Mammary epithelial cell (primary cell): ENCODE measurements at regions not wholly inside any gene's neighbourhood (a gene's known extent, or its start where the extent isn't known, plus 50 kb on each side); places are given as distances from the start of the nearest gene placed in this dataset.

Source experiments
- CTCF ChIP-seq, 2 donors: IDR thresholded peaks in 1 of 2; conservative IDR thresholded peaks in 1 of 2; 2 replicates each; pipeline ENCODE4 v1.5.1; 2011 to 2012; ENCODE audit warnings: inconsistent platforms in 2 of 2, low read length in 2 of 2, mild to moderate bottlenecking in 2 of 2, control low read depth in 1 of 2, low read depth in 1 of 2; ENCODE audit not compliant: insufficient read depth in 1 of 2; ENCODE audit errors: extremely low read depth in 1 of 2
- EZH2 ChIP-seq: IDR thresholded peaks from 2 replicates; pipeline ENCODE4 v1.6.1; 2012; ENCODE audit warnings: low read length, inconsistent platforms, borderline replicate concordance

DNA sequence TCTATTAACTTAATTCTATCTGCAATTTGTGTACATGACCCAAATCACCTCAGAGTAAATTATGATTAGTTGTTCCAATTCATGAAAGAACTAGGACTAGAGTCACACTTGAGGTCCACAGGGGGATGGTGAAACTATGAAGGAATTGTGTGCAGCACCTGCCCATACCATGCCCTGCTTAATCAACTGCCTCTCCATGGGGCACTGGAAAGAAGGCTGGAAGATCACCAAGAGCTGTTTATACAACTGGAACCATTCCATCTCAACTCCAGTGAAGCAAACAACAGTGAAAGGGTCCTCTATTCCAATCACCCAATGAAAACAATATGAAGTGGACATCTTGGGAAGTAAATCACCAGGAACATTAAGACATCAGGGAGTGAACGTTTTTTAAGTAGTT, 98.7 kb upstream of the SEMA3D start:
- TF ChIP-seq CTCF (conservative IDR thresholded peaks at IDR 0.05 in 1 of 2, IDR thresholded peaks at IDR 0.05 in 1 of 2; ENCODE audit: extremely low read depth in 1 of 2, insufficient read depth in 1 of 2, low read depth in 1 of 2, low read length in 2 of 2) (no peak), EZH2 (no peak)
